GM12865 (cell line): ENCODE measurements at regions not wholly inside any gene's neighbourhood (a gene's known extent, or its start where the extent isn't known, plus 50 kb on each side); places are given as distances from the start of the nearest gene placed in this dataset.

Experiments
- DNase-seq: peaks from one replicate; pipeline ENCODE4 v3.0.0; 2010; ENCODE audit warnings: low read depth
- H3K4me3 ChIP-seq: 2 replicates; pipeline ENCODE4 v1.5.1; 2011; ENCODE audit warnings: mild to moderate bottlenecking, low read depth, low read length, control low read depth
- CTCF ChIP-seq: IDR thresholded peaks from 2 replicates; pipeline ENCODE4 v1.5.1; 2011; ENCODE audit warnings: low read length, control low read depth, low read depth, inconsistent platforms; ENCODE audit not compliant: insufficient read depth; ENCODE audit errors: missing control alignments

DNA sequence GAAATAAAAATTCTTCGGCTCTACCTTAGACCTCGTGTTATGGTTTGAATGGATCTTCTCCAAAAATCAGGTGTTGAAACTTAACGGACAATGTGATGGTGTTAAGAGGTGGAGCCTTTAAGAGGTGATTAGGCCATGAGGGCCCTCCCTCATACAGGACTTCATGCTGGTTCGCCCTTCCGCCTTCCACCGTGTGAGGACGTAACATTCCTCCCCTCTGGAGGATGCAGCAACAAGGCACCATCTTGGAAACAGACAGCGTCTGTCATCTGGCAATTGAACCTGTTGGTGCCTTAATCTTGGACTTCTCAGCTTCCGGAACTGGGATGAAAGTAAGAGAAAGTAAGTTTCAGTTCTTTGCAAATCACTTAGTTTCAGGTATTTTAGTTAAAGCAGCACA is 126.3 kb upstream of the SPRED2 start:
- H3K4me3 ChIP-seq: no peak overlapping the region
- no peak for DNase-seq
- TF ChIP-seq CTCF: no peak

GRCh38 chr2:65557616-65558573 is 125.5 kb upstream of the SPRED2 start:
- DNase-seq: no peak
- no peak overlapping the region for H3K4me3 ChIP-seq
- no peak for TF ChIP-seq CTCF

GRCh38 chr2:65554765-65555591 is 122.6 kb upstream of the SPRED2 start:
- TF ChIP-seq CTCF: no peak
- DNase-seq: peak; percentile 71

GRCh38 chr2:65553504-65554074 is 121.2 kb upstream of the SPRED2 start:
- DNase-seq: no peak
- TF ChIP-seq CTCF: no peak
- no peak overlapping the region for H3K4me3 ChIP-seq

More at GRCh38 chr2:65554765-65555591, 122.6 kb upstream of the SPRED2 start:
- no peak overlapping the region for H3K4me3 ChIP-seq

GRCh38 chr2:65551528-65551927 is 119.1 kb upstream of the SPRED2 start:
- DNase-seq: no peak
- no peak for TF ChIP-seq CTCF
- H3K4me3 ChIP-seq: no peak overlapping the region

DNA sequence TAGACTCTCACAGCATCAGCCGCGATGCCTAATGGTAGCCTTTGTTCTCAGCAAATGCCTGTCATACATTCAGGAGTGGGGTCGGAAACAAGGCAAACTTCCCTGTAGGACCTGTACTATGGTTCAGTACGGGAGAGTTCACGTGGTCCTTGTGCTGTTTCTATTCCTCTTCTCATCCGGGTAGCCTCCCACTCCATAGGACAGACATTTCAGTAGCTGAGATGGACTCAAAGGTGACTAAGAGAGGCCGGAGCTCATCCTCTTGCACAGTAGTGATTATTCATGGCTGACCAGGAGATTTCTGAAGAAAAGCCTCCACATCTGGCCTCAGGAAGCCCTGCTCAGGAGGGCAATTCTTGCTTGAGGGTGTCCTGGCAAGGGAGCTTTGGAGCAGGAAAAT is 117.8 kb upstream of the SPRED2 start:
- no peak for TF ChIP-seq CTCF
- DNase-seq: no peak
- no peak overlapping the region for H3K4me3 ChIP-seq
